ENCODE measurements at regions not wholly inside any gene's neighbourhood (a gene's known extent, or its start where the extent isn't known, plus 50 kb on each side); places are given as distances from the start of the nearest gene placed in this dataset.
"Not testable (repeated sequence)": the region's sequence is repeated elsewhere in the genome, so short reads cannot be mapped to it uniquely, and the experiment has no call there.

DNA sequence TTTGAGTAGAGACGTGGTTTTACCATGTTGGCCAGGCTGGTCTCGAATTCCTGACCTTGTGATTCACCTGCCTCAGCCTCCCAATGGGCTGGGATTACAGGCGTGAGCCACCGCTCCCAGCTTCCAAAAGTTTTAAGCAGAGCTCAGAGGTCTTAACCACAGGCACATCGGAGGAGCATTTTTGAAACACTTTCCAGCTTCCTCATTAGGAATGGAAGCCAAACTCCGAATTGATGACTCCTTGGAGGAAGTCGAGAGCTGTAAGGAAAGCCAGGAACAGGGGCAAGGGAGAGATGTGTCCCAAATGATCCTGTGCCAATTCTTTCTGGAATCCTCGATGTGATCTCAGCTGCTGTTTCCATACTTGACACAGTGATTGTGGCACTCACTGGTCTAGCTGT is 56.2 kb upstream of the CCZ1B start:
- not testable (repeated sequence) for DNase-seq

GRCh38 chr7:6883756-6884155 is 57.7 kb upstream of the CCZ1B start:
- not testable (repeated sequence) for DNase-seq

GRCh38 chr7:6886198-6886597 is 60.1 kb upstream of the CCZ1B start:
- no peak for DNase-seq

- not testable (repeated sequence) for DNase-seq
Measured at GRCh38 chr7:6888267-6889045, 62.4 kb upstream of the CCZ1B start.

DNA sequence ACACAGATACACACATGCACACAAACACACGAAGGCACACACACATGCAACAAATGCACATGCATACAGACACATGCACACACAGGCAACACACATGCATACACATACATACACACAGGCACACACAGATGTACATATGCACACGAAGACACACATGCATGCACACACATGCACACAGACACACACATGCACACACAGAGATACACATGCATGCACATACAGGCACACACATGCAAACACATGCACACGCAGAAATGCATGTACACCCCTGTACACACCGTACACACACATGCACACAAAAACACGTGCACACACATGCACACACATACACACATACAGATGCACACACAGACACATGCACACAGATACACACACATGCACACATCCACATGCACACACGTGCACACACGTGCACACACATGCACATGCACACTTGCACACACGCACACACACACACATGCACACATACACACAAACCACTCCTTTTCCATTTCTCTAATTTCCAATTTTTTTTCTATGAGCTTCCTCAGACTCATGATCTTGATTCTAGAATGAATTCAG is 63.3 kb upstream of the CCZ1B start:
- no peak for DNase-seq

GRCh38 chr7:6902097-6902518 is 76.0 kb upstream of the CCZ1B start:
- not testable (repeated sequence) for DNase-seq

DNA sequence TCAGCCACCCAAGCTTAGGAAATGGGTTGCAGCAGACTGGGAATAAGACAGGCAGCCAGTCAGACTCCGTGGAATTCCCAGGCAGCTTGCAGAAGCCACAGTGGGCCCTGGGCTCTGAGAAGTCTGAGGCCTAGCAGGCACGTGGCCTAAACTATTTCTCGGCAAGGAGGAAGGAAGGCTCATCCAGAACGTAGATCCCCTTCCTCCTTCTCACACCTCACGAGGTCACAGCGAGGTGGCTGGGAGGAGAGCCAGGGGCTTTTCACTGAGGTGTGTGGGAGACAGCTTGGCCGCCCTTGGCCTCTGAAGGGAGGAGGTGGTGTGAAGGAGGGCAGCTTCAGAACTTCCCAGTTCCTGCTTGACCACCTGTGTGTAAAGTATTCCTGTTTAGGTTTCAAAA is 77.2 kb upstream of the CCZ1B start:
- not testable (repeated sequence) for DNase-seq

- DNase-seq: not testable (repeated sequence)
Measured at GRCh38 chr7:6903792-6904191, 77.7 kb upstream of the CCZ1B start.

DNA sequence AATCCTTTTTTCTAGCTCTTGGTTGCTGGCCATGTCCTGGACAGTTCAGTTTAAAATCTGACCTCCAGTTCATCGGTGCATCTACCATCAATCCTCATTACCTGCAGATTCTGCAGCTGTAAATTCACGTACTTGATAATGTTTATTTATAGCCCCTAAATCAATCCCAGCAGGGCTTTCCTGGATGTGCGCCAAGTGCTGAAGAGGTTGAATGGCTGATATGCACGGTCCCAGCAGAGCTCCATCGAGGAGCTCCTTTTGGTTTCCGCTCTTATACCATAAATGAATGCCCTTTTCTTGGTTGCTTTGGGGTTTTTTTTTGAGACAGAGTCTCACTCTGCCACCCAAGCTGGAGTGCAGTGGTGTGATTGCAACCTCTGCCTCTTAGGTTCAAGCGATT is 91.2 kb upstream of the CCZ1B start:
- DNase-seq: no peak

- not testable (repeated sequence) for DNase-seq
Measured at GRCh38 chr7:6919169-6919568, 93.1 kb upstream of the CCZ1B start.

DNA sequence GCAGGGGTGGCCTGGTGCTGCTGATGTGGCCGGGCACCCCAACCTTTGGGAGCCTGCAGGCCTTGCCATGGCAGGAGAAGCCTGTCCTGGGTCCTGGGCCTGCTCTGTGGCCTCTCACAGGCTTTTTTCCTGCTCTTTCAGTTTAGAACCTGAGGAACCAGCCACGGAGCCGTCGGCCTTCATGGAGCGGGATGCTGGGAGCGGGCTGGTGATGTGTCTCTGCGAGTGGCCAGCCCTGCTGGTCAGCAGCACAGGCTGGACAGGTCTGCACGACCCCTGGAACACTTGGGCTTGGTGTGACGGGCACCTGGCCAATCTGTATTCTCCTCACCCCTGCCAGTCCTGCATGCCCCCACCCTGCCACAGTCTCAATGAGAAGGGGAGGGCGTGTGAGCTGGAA is 98.4 kb upstream of the CCZ1B start:
- DNase-seq: not testable (repeated sequence)

- not testable (repeated sequence) for DNase-seq
Measured at GRCh38 chr7:6926193-6927174, 100.4 kb upstream of the CCZ1B start.

DNA sequence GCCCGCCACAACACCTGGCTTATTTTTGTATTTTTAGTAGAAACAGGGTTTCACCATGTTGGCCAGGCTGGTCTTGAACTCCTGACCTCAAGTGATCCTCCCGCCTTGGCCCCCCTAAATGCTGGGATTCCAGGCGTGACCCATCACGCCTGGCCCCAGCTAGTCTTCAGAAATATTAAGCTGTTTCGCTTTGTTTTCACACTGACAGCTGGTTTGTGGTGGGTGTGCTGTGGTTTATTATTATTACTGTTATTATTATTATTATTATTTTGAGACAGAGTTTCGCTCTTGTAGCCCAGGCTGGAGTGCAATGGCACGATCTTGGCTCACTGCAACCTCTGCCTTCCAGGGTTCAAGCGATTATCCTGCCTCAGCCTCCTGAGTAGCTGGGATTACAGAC is 101.6 kb upstream of the CCZ1B start:
- DNase-seq: not testable (repeated sequence)

- not testable (repeated sequence) for DNase-seq
Measured at GRCh38 chr7:6929588-6929987, 103.5 kb upstream of the CCZ1B start.

- not testable (repeated sequence) for DNase-seq
Measured at GRCh38 chr7:6930081-6930635, 104.1 kb upstream of the CCZ1B start.

- DNase-seq: not testable (repeated sequence)
Measured at GRCh38 chr7:6930787-6931186, 104.7 kb upstream of the CCZ1B start.

DNA sequence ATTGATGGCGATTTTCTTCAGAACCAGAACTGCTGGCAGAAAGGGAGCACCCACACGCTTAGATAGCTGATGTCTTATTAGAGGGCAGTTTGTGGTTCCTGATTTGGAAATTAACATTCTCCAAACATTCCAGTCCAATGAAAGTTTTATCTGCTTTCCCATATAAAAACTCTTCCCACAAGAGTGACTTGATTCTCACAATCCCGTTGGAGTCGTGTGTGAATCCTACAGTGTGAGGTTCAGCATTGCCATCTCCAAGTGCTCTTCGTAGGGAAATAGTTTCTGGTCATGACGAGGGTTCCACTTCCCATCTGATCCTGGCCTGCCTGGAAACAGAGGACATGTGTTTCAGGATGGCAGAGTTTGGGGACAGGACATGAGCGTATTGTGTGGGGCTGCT is 105.4 kb upstream of the CCZ1B start:
- not testable (repeated sequence) for DNase-seq

- not testable (repeated sequence) for DNase-seq
Measured at GRCh38 chr7:6933954-6934632, 108.0 kb upstream of the CCZ1B start.

- no peak for DNase-seq
Measured at GRCh38 chr7:6934981-6935380, 108.9 kb upstream of the CCZ1B start.

DNA sequence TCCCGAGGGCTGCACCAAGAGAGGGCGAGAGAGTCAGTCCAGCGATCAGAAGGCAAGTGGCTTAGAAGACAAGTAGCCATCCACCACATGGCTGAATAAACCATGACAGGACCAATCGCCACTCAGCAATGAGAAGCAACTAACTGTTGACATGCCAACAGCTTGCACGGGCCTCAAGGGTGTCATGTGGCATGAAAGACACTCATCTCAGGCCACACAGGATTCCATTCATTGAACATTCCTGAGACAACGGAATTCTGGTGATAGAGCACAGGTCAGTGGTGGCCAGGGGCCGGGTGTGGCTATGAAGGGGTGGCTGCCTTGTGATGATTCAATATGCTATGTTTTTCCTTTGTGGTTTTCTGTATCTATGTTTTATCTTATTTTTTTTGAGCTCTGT is 110.6 kb upstream of the CCZ1B start:
- not testable (repeated sequence) for DNase-seq

- not testable (repeated sequence) for DNase-seq
Measured at GRCh38 chr7:6937746-6938145, 111.7 kb upstream of the CCZ1B start.

- DNase-seq: not testable (repeated sequence)
Measured at GRCh38 chr7:6938284-6938683, 112.2 kb upstream of the CCZ1B start.
